ENCODE measurements at regions not wholly inside any gene's neighbourhood (a gene's known extent, or its start where the extent isn't known, plus 50 kb on each side); places are given as distances from the start of the nearest gene placed in this dataset.
"Not testable (repeated sequence)": the region's sequence is repeated elsewhere in the genome, so short reads cannot be mapped to it uniquely, and the experiment has no call there.

- peak; percentile 66 to 93 (median 88) for TF ChIP-seq CTCF (IDR thresholded peaks at IDR 0.05)
- no peak overlapping the region for H3K4me3 ChIP-seq
- ATAC-seq (peak; percentile 46 to 93 (median 82)), DNase-seq (peak; percentile 69 to 73)
- no peak overlapping the region for H3K27ac ChIP-seq
- peaks cover 0 to 13% (median 0%) of the 10 kb centered on the region in 11 donors for H3K9me3 ChIP-seq
- 9 to 10% methylated on average over 15 of the region's 15 CpGs for WGBS, 2 donors
- no peaks in the 10 kb centered on the region for H3K27me3 ChIP-seq
- H3K36me3 ChIP-seq = no peaks in the 10 kb centered on the region
- intact Hi-C loops (cut with DNase I) = loop anchor here in 8 of 10 donors (2.0 to 10.0 kb wide), 9 partner anchors 128 to 868 kb away; no protein-coding TSS in a partner anchor
- H3K4me1 ChIP-seq = no peaks in the 10 kb centered on the region
Measured at GRCh38 chr4:12633053-12633651, 851.0 kb downstream of the RAB28 start.

GRCh38 chr4:12615822-12616221, 868.3 kb downstream of the RAB28 start:
- Histone ChIP-seq H3K27me3 (no peaks in the 10 kb centered on the region), H3K36me3 (no peaks in the 10 kb centered on the region), H3K9me3 (no peaks in the 10 kb centered on the region), H3K4me3 (no peak overlapping the region), H3K27ac (no peak overlapping the region), H3K4me1 (no peaks in the 10 kb centered on the region)
- WGBS, 2 donors = 88 to 89% methylated on average over 7 of the region's 7 CpGs
- intact Hi-C loops (cut with DNase I) = no loop called here
- ATAC-seq (no peak), DNase-seq (no peak)
- no peak for TF ChIP-seq CTCF (IDR thresholded peaks at IDR 0.05)

- H3K9me3 ChIP-seq = no peaks in the 10 kb centered on the region
- DNase-seq (no peak), ATAC-seq (no peak)
- H3K4me1 ChIP-seq = no peaks in the 10 kb centered on the region
- whole genome bisulfite sequencing, 2 donors = 43% methylated on average over 4 of the region's 4 CpGs
- no peak overlapping the region for H3K4me3 ChIP-seq
- H3K27ac ChIP-seq = no peak overlapping the region
- intact Hi-C loops (cut with DNase I) = no loop called here
- H3K36me3 ChIP-seq = no peaks in the 10 kb centered on the region
- TF ChIP-seq CTCF (IDR thresholded peaks at IDR 0.05) = no peak
- no peaks in the 10 kb centered on the region for H3K27me3 ChIP-seq
Measured at GRCh38 chr4:12612876-12613275, 871.3 kb downstream of the RAB28 start.

GRCh38 chr4:12609212-12609875, 874.8 kb downstream of the RAB28 start:
- intact Hi-C loops (cut with DNase I); H3K4me3 ChIP-seq; H3K27ac ChIP-seq; H3K4me1 ChIP-seq; H3K9me3 ChIP-seq; H3K27me3 ChIP-seq; H3K36me3 ChIP-seq: not testable (repeated sequence)
- ATAC-seq (peak in 5 of 8 donors; percentile 21 to 93 (median 82)), DNase-seq (peak; percentile 10 to 52)
- 93 to 94% methylated on average over 33 of the region's 33 CpGs for WGBS, 2 donors

- ATAC-seq (no peak), DNase-seq (no peak)
- Histone ChIP-seq H3K27me3 (no peaks in the 10 kb centered on the region), H3K9me3 (peaks cover 0 to 48% (median 3%) of the 10 kb centered on the region in 11 donors), H3K27ac (no peak overlapping the region), H3K4me1 (no peaks in the 10 kb centered on the region), H3K36me3 (no peaks in the 10 kb centered on the region), H3K4me3 (no peak overlapping the region)
- TF ChIP-seq CTCF (IDR thresholded peaks at IDR 0.05) = peak in 1 of 9 donors; percentile 6
- intact Hi-C loops (cut with DNase I) = no loop called here
Measured at GRCh38 chr4:12595986-12596385, 888.2 kb downstream of the RAB28 start.
